ENCODE measurements at regions not wholly inside any gene's neighbourhood (a gene's known extent, or its start where the extent isn't known, plus 50 kb on each side); places are given as distances from the start of the nearest gene placed in this dataset.

GRCh38 chr1:55685560-55685959 is 470.4 kb upstream of the USP24 start:
- Histone ChIP-seq H3K4me3 (ENCODE audit: low read length) (no peak overlapping the region), H3K9ac (ENCODE audit: low read length) (no peak overlapping the region), H2AFZ (ENCODE audit: low read length) (no peak overlapping the region), H3K27ac (ENCODE audit: low read length) (0 out of 2 replicates have a peak overlapping the region, but pooled peaks have one; percentile 88), H3K9me3 (ENCODE audit: low read length) (peaks cover 8% of the 10 kb centered on the region; the same call in 1 of the 2 replicates), H3K9me2 (replicated peaks; ENCODE audit: low read length) (no peaks in the 10 kb centered on the region), H3K79me2 (ENCODE audit: low read length) (no peaks in the 10 kb centered on the region), H3K4me2 (ENCODE audit: low read length) (no peak overlapping the region), H3K36me3 (ENCODE audit: low read depth, low read length) (peaks cover 6% of the 10 kb centered on the region; the same call in 1 of the 2 replicates), H4K20me1 (ENCODE audit: low read length) (no peaks in the 10 kb centered on the region), H3K4me1 (ENCODE audit: insufficient read depth, low read length) (peaks cover 23% of the 10 kb centered on the region), H3K27me3 (ENCODE audit: low read length) (no peaks in the 10 kb centered on the region), H3F3A (ENCODE audit: low read length, unreplicated experiment) (peaks cover 4% of the 10 kb centered on the region)
- ChIA-PET POLR2A (ENCODE audit: unreplicated experiment) (no interaction called here), CTCF (no interaction called here)
- ATAC-seq (no peak), DNase-seq (no peak)
- intact Hi-C loops (cut with micrococcal nuclease), result loop anchor here (2.0 to 10.0 kb wide), 3 partner anchors 39 to 893 kb away; partner anchors contain the start of gene PLPP3
- no TSS peak for BruUV-seq (replicated peaks)
- TF ChIP-seq CTCF (conservative IDR thresholded peaks at IDR 0.05; ENCODE audit: low read depth, low read length) (no peak), EZH2 (IDR thresholded peaks at IDR 0.05; ENCODE audit: low read length, unreplicated experiment) (no peak), EZH2phosphoT487 (IDR thresholded peaks at IDR 0.05; ENCODE audit: borderline replicate concordance, low read length) (no peak)

GRCh38 chr1:55684131-55684650 is 469.0 kb upstream of the USP24 start:
- CTCF ChIA-PET, result interaction anchor here (0.7 kb wide), 1 partner anchor 167 kb away, joined by 3 read pairs; no protein-coding TSS in a partner anchor
- Histone ChIP-seq H4K20me1 (ENCODE audit: low read length) (no peaks in the 10 kb centered on the region), H3K4me1 (ENCODE audit: insufficient read depth, low read length) (peaks cover 23% of the 10 kb centered on the region), H3K9me3 (ENCODE audit: low read length) (peaks cover 8% of the 10 kb centered on the region; the same call in 1 of the 2 replicates), H2AFZ (ENCODE audit: low read length) (no peak overlapping the region), H3K36me3 (ENCODE audit: low read depth, low read length) (peaks cover 6% of the 10 kb centered on the region; the same call in 1 of the 2 replicates), H3K27me3 (ENCODE audit: low read length) (no peaks in the 10 kb centered on the region), H3F3A (ENCODE audit: low read length, unreplicated experiment) (peaks cover 4% of the 10 kb centered on the region), H3K9ac (ENCODE audit: low read length) (peak overlapping the region; percentile 48), H3K9me2 (replicated peaks; ENCODE audit: low read length) (no peaks in the 10 kb centered on the region), H3K4me3 (ENCODE audit: low read length) (no peak overlapping the region), H3K4me2 (ENCODE audit: low read length) (peak overlapping the region; percentile 60), H3K79me2 (ENCODE audit: low read length) (no peaks in the 10 kb centered on the region), H3K27ac (ENCODE audit: low read length) (peak overlapping the region; percentile 92)
- no peak for TF ChIP-seq EZH2phosphoT487 (IDR thresholded peaks at IDR 0.05; ENCODE audit: borderline replicate concordance, low read length)
- no peak for TF ChIP-seq EZH2 (IDR thresholded peaks at IDR 0.05; ENCODE audit: low read length, unreplicated experiment)
- no peak for TF ChIP-seq CTCF (conservative IDR thresholded peaks at IDR 0.05; ENCODE audit: low read depth, low read length)
- peak; percentile 86 for DNase-seq
- intact Hi-C loops (cut with micrococcal nuclease), result loop anchor here (1.0 to 10.0 kb wide), 7 partner anchors 41 to 895 kb away; partner anchors contain the start of gene PLPP3
- POLR2A ChIA-PET (ENCODE audit: unreplicated experiment), result interaction anchor here (0.6 to 0.7 kb wide), 2 partner anchors 35 to 85 kb away, joined by 3 to 4 read pairs; no protein-coding TSS in a partner anchor
- ATAC-seq, result peak; percentile 91
- no TSS peak for BruUV-seq (replicated peaks)

- Histone ChIP-seq H3K9me2 (replicated peaks; ENCODE audit: low read length) (no peaks in the 10 kb centered on the region), H3K9ac (ENCODE audit: low read length) (no peak overlapping the region), H3K9me3 (ENCODE audit: low read length) (peaks cover 8% of the 10 kb centered on the region; the same call in 1 of the 2 replicates), H3K27ac (ENCODE audit: low read length) (no peak overlapping the region), H3K79me2 (ENCODE audit: low read length) (no peaks in the 10 kb centered on the region), H3F3A (ENCODE audit: low read length, unreplicated experiment) (peaks cover 4% of the 10 kb centered on the region), H3K4me3 (ENCODE audit: low read length) (no peak overlapping the region), H4K20me1 (ENCODE audit: low read length) (no peaks in the 10 kb centered on the region), H3K27me3 (ENCODE audit: low read length) (no peaks in the 10 kb centered on the region), H3K4me2 (ENCODE audit: low read length) (no peak overlapping the region), H3K36me3 (ENCODE audit: low read depth, low read length) (peaks cover 6% of the 10 kb centered on the region; the same call in 1 of the 2 replicates), H2AFZ (ENCODE audit: low read length) (no peak overlapping the region), H3K4me1 (ENCODE audit: insufficient read depth, low read length) (peaks cover 23% of the 10 kb centered on the region)
- ATAC-seq, result no peak
- POLR2A ChIA-PET (ENCODE audit: unreplicated experiment), result no interaction called here
- no peak for DNase-seq
- TF ChIP-seq CTCF (conservative IDR thresholded peaks at IDR 0.05; ENCODE audit: low read depth, low read length) (no peak), EZH2phosphoT487 (IDR thresholded peaks at IDR 0.05; ENCODE audit: borderline replicate concordance, low read length) (no peak), EZH2 (IDR thresholded peaks at IDR 0.05; ENCODE audit: low read length, unreplicated experiment) (no peak)
- intact Hi-C loops (cut with micrococcal nuclease), result loop anchor here (10.0 kb wide), 1 partner anchor 693 kb away; no protein-coding TSS in a partner anchor
- BruUV-seq (replicated peaks), result no TSS peak
- CTCF ChIA-PET, result no interaction called here
Measured at GRCh38 chr1:55682198-55682597, 467.0 kb upstream of the USP24 start.
